Breast epithelium (tissue), 4 donors: ENCODE measurements at regions not wholly inside any gene's neighbourhood (a gene's known extent, or its start where the extent isn't known, plus 50 kb on each side); places are given as distances from the start of the nearest gene placed in this dataset.

Source experiments
- DNase-seq, 2 donors: peaks; one replicate each; pipeline ENCODE4 v3.0.0-alpha.2; 2019; ENCODE audit warnings: low spot score in 2 of 2
- H3K27ac ChIP-seq, 2 donors: fragments of 200-600 bp; sonication (generic) in 1 of 2; one replicate each; pipeline ENCODE4 v1.5.1; 2016 to 2019; ENCODE audit warnings: mild to moderate bottlenecking in 1 of 2
- H3K27me3 ChIP-seq, 2 donors: fragments of 200-600 bp; sonication (generic) in 1 of 2; one replicate each; pipeline versions ENCODE4 v1.5.1 to v1.6.0; 2017 to 2019; ENCODE audit warnings: control low read depth in 1 of 2, mild to moderate bottlenecking in 1 of 2
- H3K36me3 ChIP-seq: fragments of 200-600 bp; one replicate; pipeline ENCODE4 v1.5.1; 2019
- H3K4me1 ChIP-seq, 2 donors: fragments of 200-600 bp; sonication (generic); one replicate each; pipeline ENCODE4 v1.5.1; 2016 to 2019; ENCODE audit warnings: control low read depth in 1 of 2
- H3K4me3 ChIP-seq, 3 donors: fragments of 200-600 bp; sonication (generic); 1 replicate in 2 of 3; 2 replicates in 1 of 3; pipeline ENCODE4 v1.5.1; 2016 to 2019; ENCODE audit warnings: mild to moderate bottlenecking in 3 of 3, moderate library complexity in 2 of 3
- H3K9me3 ChIP-seq, 2 donors: fragments of 200-600 bp; sonication (generic) in 1 of 2; one replicate each; pipeline ENCODE4 v1.5.1; 2016 to 2019; ENCODE audit warnings: control low read depth in 1 of 2
- POLR2A ChIP-seq: fragments of 450-650 bp; IDR thresholded peaks from one replicate; pipeline ENCODE4 v1.6.1; 2016; ENCODE audit warnings: antibody characterized with exemption, mild to moderate bottlenecking, moderate library complexity
- POLR2AphosphoS5 ChIP-seq, 3 donors: sonication (generic); formaldehyde crosslinking; IDR thresholded peaks; one replicate each; pipeline ENCODE4 v1.6.1; 2017; ENCODE audit warnings: antibody characterized with exemption in 3 of 3
- intact Hi-C: fragments of 100-400 bp; cut with DNase I; formaldehyde crosslinking; loops from one replicate; pipeline ENCODE4 v1.15.1; 2023; ENCODE audit warnings: low total_unique reads
- TF ChIP-seq, protein P1 (sequence below), 3 donors: fragments of 450-650 bp; IDR thresholded peaks; one replicate each; pipeline ENCODE4 v1.5.1; 2016 to 2017; ENCODE audit warnings: antibody characterized with exemption in 3 of 3, mild to moderate bottlenecking in 3 of 3, moderate library complexity in 3 of 3

DNA sequence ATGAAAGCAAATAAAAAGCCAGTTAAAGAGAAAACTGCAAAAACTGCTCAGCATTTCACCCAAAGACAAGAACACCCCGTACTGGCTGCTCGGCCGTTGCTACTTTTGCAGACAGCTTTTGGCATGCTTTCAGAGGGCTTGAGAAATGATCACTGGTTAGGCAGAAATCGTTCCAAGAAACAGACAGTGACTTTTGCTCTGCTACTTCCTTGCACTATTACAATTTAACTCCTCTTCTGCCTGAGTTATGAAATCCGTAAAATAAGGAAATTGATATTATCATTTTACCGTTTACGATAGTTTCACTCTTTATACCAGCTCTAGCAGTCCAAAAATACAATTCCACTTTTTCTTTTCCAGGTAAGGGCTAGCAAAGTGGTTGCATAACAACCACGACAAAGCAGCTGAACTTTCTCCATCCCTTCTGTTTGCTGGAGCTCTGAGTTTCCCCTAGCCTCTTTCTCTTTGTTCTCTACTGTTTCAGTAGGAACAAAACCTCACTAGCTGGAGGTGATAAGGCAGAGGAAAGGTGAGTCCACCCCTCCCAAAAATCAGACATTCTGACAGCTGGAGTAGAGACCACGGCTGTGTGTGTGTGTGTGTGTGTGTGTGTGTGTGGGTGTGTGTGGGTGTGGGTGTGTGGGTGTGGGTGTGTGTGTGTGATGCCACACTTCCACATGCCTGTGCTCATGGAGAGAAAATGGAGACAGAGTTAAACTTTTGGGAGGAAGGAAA lies 191.8 kb upstream of the RREB1 start:
- H3K27me3 ChIP-seq: no peaks in the 10 kb centered on the region
- H3K27ac ChIP-seq: peak overlapping the region; percentile 75 to 79
- intact Hi-C loops: no loop called here
- H3K9me3 ChIP-seq: no peaks in the 10 kb centered on the region
- no peaks in the 10 kb centered on the region for H3K4me1 ChIP-seq
- TF ChIP-seq POLR2A (no peak), POLR2AphosphoS5 (IDR thresholded peaks at IDR 0.05) (peak in 2 of 3 donors; percentile 53 to 54)
- TF ChIP-seq, protein P1, sequence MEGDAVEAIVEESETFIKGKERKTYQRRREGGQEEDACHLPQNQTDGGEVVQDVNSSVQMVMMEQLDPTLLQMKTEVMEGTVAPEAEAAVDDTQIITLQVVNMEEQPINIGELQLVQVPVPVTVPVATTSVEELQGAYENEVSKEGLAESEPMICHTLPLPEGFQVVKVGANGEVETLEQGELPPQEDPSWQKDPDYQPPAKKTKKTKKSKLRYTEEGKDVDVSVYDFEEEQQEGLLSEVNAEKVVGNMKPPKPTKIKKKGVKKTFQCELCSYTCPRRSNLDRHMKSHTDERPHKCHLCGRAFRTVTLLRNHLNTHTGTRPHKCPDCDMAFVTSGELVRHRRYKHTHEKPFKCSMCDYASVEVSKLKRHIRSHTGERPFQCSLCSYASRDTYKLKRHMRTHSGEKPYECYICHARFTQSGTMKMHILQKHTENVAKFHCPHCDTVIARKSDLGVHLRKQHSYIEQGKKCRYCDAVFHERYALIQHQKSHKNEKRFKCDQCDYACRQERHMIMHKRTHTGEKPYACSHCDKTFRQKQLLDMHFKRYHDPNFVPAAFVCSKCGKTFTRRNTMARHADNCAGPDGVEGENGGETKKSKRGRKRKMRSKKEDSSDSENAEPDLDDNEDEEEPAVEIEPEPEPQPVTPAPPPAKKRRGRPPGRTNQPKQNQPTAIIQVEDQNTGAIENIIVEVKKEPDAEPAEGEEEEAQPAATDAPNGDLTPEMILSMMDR (IDR thresholded peaks at IDR 0.05): no peak
- DNase-seq: peak in 1 of 2 donors; percentile 53
- H3K4me3 ChIP-seq: peak overlapping the region; percentile 24 to 50 (median 33)
- no peaks in the 10 kb centered on the region for H3K36me3 ChIP-seq

DNA sequence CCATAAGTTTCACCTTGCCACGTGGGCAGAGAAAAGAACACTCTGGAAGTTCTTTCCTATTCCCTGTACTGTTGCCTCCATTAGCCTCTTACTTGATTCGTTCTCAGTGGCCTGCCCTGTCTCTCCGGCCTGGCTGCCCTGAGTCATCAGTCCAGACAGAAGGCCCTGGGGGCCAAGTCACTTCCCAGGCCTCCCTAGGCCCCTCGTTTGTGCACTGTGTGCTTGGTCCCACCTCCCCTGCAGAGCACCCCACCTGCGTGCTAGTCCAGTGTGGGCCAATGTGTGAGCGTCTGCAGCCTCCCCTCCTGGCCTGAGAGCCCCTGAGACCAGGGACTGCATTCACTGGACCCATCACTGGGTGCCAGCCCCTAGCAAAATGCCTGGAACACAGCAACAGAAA lies 191.2 kb upstream of the RREB1 start:
- no peak for DNase-seq
- intact Hi-C loops: no loop called here
- Histone ChIP-seq H3K9me3 (no peaks in the 10 kb centered on the region), H3K4me3 (no peak overlapping the region), H3K27me3 (no peaks in the 10 kb centered on the region), H3K27ac (peak overlapping the region in 1 of 2 donors; percentile 79), H3K36me3 (no peaks in the 10 kb centered on the region), H3K4me1 (no peaks in the 10 kb centered on the region)
- TF ChIP-seq POLR2A (no peak), POLR2AphosphoS5 (IDR thresholded peaks at IDR 0.05) (no peak)

DNA sequence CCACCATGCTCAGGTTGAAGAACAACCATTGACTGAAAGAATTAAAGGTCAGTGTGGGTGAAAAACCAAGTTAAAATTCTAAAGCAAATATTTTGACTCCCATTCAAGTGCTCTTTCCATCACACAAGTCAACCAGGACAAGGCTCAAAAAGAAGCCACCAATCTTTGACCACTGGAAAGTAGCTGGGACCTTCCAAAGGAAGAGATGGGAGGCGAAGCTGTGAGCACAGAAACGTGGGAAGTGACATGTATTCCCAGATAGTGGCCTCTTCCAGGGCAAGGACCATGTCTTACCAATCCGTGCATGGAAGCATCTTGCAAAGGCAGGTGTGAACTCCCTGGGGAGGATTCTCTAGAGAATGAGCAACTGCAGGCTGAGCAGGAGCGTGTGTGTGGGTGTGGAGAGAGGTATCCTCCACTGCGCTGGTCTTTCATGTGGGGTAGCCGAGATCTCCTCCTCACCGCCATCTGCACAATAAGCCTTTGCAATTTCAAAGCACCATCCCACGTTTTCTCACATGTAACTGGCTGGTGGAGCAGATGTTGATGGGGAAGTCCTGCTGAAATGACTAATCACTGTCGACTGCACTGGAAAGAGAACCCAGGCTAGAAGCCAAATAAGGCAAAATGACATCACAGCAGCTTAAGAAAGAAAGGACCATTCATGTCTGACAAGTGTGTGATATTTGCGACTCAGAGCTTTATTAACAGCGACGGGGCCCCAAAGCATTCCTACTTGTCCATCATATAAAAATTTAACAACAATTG lies 189.4 kb upstream of the RREB1 start:
- TF ChIP-seq POLR2AphosphoS5 (IDR thresholded peaks at IDR 0.05) (no peak), POLR2A (no peak)
- TF ChIP-seq, protein P1 (IDR thresholded peaks at IDR 0.05): no peak
- intact Hi-C loops: no loop called here

DNA sequence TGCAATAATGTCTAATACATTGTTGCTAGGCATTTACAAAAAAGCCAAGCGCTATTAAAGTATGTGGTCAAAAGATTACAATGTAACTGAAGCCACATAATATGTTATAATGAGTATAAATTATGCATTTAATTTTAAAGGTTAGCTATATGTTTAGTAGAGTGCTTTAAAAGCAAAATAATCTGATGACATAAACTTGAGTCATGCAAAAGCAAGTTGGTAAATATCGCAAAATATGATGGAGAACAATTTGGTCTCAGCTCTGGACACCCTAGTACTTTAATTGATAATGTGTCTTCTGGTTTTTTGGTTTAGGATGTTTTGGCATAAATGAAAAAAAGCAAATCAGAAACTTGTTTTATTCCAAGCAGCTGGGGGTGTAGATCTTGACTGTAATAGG lies 188.6 kb upstream of the RREB1 start:
- no peaks in the 10 kb centered on the region for H3K36me3 ChIP-seq
- intact Hi-C loops: no loop called here
- no peak overlapping the region for H3K27ac ChIP-seq
- no peaks in the 10 kb centered on the region for H3K9me3 ChIP-seq
- H3K4me1 ChIP-seq: no peaks in the 10 kb centered on the region
- H3K27me3 ChIP-seq: no peaks in the 10 kb centered on the region
- H3K4me3 ChIP-seq: no peak overlapping the region
- TF ChIP-seq, protein P1 (IDR thresholded peaks at IDR 0.05): no peak
- no peak for TF ChIP-seq POLR2AphosphoS5 (IDR thresholded peaks at IDR 0.05)
- TF ChIP-seq POLR2A: no peak
- no peak for DNase-seq

More for the DNA sequence above, 189.4 kb upstream of the RREB1 start:
- DNase-seq: no peak
- Histone ChIP-seq H3K4me1 (no peaks in the 10 kb centered on the region), H3K36me3 (no peaks in the 10 kb centered on the region), H3K9me3 (no peaks in the 10 kb centered on the region), H3K27me3 (no peaks in the 10 kb centered on the region), H3K4me3 (no peak overlapping the region), H3K27ac (no peak overlapping the region)

DNA sequence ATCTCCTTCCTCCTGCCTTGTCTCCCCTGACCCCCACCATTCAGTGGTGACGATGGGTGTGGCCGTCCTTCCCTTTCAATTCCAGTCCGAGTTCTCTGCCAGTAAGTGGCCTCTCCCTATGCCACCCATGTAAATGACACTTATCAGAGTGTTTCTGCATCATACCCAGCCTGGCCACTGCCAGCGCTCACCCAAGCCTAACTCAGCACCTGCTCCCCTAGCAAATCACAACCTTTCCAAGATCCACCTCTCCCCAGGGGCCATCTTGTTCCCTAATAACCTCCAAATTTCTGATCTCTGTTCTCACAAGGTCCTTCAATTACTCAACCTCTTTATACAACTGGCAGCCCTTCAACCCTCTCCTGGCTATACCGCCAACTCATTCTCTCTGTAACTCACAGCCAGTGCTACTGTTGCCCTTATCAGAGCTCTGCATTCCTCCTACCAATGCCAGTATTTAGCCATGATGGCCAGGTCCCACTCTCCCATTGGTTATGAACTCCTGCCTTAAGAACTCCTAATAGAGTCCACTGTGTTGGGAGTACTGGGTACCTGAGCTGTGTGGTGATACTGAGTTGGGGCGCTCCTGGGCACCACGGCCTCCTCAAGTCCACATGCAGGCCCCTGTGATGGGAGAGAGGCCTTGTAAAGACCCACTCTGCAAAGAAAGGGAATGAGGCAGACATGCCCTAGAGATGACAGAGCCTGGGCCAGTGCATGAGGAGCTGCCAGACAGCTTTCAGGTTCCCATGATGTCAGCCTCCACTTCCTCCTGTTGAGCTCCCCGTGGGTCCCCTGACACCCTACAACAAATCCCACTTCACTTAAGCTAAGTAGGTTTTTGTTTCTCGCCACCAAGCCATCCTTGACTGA lies 187.4 kb upstream of the RREB1 start:
- Histone ChIP-seq H3K27me3 (no peaks in the 10 kb centered on the region), H3K27ac (no peak overlapping the region), H3K36me3 (no peaks in the 10 kb centered on the region), H3K4me1 (no peaks in the 10 kb centered on the region), H3K4me3 (no peak overlapping the region), H3K9me3 (no peaks in the 10 kb centered on the region)
- intact Hi-C loops: no loop called here
- no peak for DNase-seq
- no peak for TF ChIP-seq POLR2A
- TF ChIP-seq POLR2AphosphoS5 (IDR thresholded peaks at IDR 0.05): no peak
